B cell (primary cell): ENCODE measurements at regions not wholly inside any gene's neighbourhood (a gene's known extent, or its start where the extent isn't known, plus 50 kb on each side); places are given as distances from the start of the nearest gene placed in this dataset.

Source experiments
- EZH2 ChIP-seq: IDR thresholded peaks from 2 replicates; pipeline ENCODE4 v1.6.1; 2012; ENCODE audit warnings: borderline replicate concordance, low read depth, mild to moderate bottlenecking, moderate library complexity, low read length; ENCODE audit not compliant: insufficient read depth, poor library complexity, severe bottlenecking
- TF ChIP-seq, protein P1 (sequence below): fragments of 200-600 bp; IDR thresholded peaks from one replicate; pipeline ENCODE4 v1.8.0; 2022; ENCODE audit warnings: antibody characterized with exemption, mild to moderate bottlenecking

DNA sequence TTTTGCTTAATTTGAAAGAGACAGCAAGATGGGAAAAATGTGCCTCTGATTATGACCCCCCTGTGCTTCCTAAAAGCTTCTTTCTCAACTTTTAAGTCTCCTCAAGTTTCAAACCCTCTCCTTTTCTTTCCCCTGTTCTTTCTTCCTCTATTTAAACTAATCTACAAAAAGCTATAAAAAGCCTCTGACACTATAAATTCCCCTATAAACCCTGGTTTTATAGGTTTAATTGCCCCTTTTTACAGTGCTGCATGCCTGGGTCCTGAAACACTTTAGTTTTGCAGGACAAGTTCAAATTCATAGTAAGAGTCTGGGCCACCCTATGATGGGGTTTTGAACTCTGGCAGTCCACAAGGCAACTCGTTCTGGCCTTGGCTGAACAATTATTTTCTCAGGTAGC is 510.9 kb upstream of the TBX3 start:
- TF ChIP-seq, protein P1, sequence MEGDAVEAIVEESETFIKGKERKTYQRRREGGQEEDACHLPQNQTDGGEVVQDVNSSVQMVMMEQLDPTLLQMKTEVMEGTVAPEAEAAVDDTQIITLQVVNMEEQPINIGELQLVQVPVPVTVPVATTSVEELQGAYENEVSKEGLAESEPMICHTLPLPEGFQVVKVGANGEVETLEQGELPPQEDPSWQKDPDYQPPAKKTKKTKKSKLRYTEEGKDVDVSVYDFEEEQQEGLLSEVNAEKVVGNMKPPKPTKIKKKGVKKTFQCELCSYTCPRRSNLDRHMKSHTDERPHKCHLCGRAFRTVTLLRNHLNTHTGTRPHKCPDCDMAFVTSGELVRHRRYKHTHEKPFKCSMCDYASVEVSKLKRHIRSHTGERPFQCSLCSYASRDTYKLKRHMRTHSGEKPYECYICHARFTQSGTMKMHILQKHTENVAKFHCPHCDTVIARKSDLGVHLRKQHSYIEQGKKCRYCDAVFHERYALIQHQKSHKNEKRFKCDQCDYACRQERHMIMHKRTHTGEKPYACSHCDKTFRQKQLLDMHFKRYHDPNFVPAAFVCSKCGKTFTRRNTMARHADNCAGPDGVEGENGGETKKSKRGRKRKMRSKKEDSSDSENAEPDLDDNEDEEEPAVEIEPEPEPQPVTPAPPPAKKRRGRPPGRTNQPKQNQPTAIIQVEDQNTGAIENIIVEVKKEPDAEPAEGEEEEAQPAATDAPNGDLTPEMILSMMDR: no peak
- no peak for TF ChIP-seq EZH2
